Stimulated activated CD8-positive, alpha-beta memory T cell treated with anti-CD3 and anti-CD28 coated beads, Interleukin-2, amount 100 ng/mL, for 1 hour (primary cell): ENCODE measurements at regions not wholly inside any gene's neighbourhood (a gene's known extent, or its start where the extent isn't known, plus 50 kb on each side); places are given as distances from the start of the nearest gene placed in this dataset.

Experiments used
- DNase-seq, 2 donors: peaks; one replicate each; pipeline ENCODE4 v3.0.0-alpha.2; 2020; ENCODE audit warnings: low read depth in 2 of 2

GRCh38 chr11:70725739-70726138 lies 327.4 kb downstream of the CTTN start:
- no peak for DNase-seq

GRCh38 chr11:70727021-70727420 lies 328.7 kb downstream of the CTTN start:
- no peak for DNase-seq

GRCh38 chr11:70727899-70728620 lies 329.7 kb downstream of the CTTN start:
- no peak for DNase-seq

DNA sequence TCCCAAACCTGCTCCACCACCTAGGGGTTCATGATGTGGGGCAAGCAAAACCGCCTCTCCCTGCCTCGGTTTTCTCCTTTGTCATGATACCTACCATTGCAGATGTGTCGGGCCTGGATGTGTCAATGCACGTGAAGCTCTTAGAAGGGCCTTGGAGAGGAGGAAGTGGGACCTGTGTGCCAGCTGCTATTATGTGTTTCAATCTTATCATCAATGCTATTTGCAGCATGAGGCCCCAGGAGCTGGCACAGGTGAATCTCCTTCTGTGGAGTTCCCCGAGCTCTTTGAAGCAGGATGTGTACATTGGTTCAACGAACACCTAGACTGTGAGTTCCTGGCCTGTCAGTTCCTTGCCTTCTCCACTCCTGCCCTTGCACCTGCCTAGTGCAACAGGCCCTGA lies 331.6 kb downstream of the CTTN start:
- no peak for DNase-seq

DNA sequence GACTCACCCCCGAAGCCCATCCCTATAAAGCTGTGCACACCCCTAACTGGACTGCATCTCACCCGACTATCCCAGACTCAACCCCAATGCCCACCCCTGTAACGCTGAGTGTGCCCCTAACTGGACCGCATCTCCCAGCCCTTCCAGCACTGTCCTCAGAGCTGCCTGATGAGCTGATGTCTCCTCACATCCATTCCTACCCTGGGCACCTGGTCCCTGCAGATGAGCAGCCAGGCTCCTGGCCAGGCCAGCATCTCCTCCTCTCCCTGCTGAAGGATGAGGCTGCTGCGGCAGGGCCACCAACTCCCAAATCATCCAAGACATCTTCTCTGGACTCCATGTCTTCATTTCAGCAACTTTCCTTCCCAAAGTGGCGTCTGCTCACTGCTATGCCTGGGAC lies 332.1 kb downstream of the CTTN start:
- no peak for DNase-seq

DNA sequence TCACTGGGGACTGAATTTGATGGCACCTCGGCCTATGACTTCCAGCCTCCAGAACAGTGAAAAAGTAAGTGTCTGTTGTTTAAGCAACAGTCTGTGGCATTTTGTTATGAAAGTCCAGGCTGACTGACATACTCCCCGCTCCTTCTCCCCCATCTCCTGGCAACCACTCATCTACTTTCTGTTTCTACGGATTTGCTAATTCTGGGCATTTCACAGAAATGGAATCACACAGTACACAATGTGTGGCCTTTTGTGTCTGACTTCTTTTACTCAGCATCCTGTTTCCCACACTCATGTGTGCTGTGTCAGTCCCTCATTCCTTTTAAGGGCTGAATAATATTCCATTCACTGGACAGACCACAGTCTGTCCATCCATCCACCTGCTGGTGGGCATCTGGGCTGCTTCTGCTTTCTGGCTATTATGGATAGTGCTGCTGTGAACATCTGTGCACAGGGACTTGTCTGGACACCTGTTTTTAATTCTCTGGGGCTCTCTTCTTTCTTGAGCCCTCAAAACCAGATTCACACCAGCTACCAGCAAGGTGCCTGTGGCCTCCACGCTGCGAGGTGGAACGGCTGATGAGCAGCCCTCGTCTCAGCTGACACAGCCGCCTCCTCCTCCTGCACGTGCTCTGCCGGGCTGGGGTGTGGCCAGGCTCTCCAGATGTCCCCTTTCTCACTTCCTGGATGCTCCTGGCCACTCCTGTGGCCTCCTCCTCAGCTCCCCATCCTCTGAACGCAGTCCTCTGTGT lies 333.1 kb downstream of the CTTN start:
- DNase-seq, result no peak

DNA sequence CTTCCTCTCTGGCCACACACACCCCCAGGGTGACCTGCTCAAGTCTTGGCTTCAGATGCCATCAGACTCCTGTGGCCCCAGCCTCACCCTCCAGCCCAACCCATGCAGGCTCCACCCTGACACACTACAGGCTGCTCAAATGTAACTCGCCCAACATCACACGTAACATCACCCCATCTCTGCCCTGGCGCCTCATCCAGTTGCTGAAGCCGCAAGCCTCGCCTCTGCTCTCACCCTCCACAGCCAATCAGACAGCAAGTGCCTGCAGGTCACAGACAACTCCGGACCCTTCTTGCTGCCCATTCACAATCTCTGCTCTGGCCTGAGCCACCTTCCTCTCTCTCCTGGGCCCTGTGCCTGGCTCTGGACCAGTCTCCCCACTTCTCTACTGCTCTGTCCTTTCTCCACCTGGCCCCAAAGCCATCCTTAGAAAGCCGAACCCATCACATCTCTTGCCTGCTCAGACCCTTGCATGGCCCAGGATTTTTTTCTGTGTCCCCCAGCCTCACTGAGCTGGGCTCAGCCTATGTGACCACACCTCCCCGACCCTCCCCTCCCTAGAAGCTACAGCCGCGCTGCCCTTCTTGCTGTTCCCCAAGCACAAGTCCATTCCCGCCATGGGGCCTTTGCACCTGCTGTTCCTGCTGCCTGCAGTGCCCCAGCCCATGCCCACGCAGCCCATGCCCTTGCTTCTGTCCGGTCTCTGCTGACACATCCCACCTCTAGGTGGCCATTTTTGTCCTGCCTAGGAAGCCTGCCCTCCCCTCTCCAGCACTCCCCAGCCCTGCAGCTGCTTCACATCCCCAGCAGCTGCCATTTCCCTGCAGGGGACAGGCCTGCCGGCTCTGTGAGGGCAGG lies 333.9 kb downstream of the CTTN start:
- DNase-seq, result no peak

GRCh38 chr11:70732881-70733196 lies 334.5 kb downstream of the CTTN start:
- DNase-seq, result no peak

- no peak for DNase-seq
Observed at GRCh38 chr11:70733327-70734325, 335.3 kb downstream of the CTTN start.

- DNase-seq, result no peak
Observed at GRCh38 chr11:70734379-70734778, 336.1 kb downstream of the CTTN start.

DNA sequence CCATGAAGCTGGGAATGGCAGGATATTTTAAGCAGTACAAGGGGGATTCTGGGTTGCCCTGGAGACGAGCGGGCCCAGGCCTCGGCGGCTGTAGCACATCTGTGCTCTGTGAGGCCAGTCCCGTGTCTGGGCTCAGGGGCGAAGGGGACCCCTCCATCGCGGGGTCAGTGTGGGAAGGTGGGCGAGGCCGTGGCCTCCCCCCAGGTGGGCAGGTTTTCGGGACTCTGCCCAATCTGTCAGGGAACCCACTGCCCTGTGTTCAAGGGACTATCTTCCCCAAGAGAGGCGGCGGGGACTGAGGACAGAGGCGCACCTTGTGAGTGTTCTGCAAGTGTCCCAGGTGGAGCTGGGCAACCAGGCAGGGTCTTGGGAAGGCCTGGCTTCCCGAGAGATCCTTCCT lies 336.6 kb downstream of the CTTN start:
- no peak for DNase-seq

- no peak for DNase-seq
Observed at GRCh38 chr11:70735976-70736375, 337.6 kb downstream of the CTTN start.

DNA sequence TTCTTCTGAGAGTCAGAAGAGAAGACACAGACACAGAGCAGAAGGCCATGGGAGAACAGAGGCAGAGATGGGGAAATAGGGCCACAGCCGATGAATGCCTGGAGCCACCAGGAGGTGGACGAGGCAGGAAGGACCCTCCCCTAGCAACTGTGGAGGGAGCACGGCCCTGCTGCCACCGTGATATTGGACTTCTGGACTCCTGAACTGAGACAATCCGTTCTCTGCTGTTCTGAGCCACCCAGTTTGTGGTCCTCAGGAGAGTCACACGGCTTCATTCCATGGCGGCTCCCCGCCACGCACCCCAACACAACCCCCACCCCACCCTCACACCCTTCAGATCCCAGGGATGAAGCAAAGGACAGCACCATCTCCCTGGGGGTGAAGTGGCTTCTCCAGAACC lies 338.1 kb downstream of the CTTN start:
- no peak for DNase-seq

GRCh38 chr11:70736937-70737640 lies 338.8 kb downstream of the CTTN start:
- no peak for DNase-seq

GRCh38 chr11:70737816-70738630 lies 339.7 kb downstream of the CTTN start:
- no peak for DNase-seq

- no peak for DNase-seq
Observed at GRCh38 chr11:70738661-70739060, 340.3 kb downstream of the CTTN start.

- DNase-seq, result no peak
Observed at GRCh38 chr11:70739091-70739490, 340.8 kb downstream of the CTTN start.

- DNase-seq, result no peak
Observed at GRCh38 chr11:70739811-70740487, 341.6 kb downstream of the CTTN start.

- DNase-seq, result no peak
Observed at GRCh38 chr11:70740488-70740851, 342.1 kb downstream of the CTTN start.
